Mesenchymal stem cell (in vitro differentiated cells and primary cell): ENCODE measurements at regions not wholly inside any gene's neighbourhood (a gene's known extent, or its start where the extent isn't known, plus 50 kb on each side); places are given as distances from the start of the nearest gene placed in this dataset.

ENCODE experiments used
- DNase-seq: peaks from one replicate; pipeline ENCODE4 v3.0.0-alpha.2; 2013
- H2AFZ ChIP-seq: one replicate; pipeline ENCODE4 v1.6.1; 2013; ENCODE audit warnings: low read depth, mild to moderate bottlenecking, control low read depth, inconsistent platforms, low read length, moderate library complexity
- H2AK5ac ChIP-seq: 2 replicates; pipeline ENCODE4 v1.6.1; 2013; ENCODE audit warnings: low read length, moderate library complexity, mild to moderate bottlenecking, inconsistent platforms; ENCODE audit not compliant: severe bottlenecking
- H2BK120ac ChIP-seq: one replicate; pipeline ENCODE4 v1.6.1; 2013; ENCODE audit warnings: low read depth, mild to moderate bottlenecking, inconsistent platforms, low read length, moderate library complexity
- H2BK12ac ChIP-seq, 2 experiments: one replicate each; pipeline ENCODE4 v1.6.1; 2013; ENCODE audit warnings: inconsistent platforms in 2 of 2, low read length in 2 of 2, mild to moderate bottlenecking in 2 of 2, moderate library complexity in 2 of 2, control low read depth in 1 of 2
- H2BK15ac ChIP-seq: one replicate; pipeline ENCODE4 v1.6.1; 2013; ENCODE audit warnings: mild to moderate bottlenecking, low read depth, inconsistent platforms; ENCODE audit not compliant: poor library complexity, severe bottlenecking
- H2BK5ac ChIP-seq: 2 replicates; pipeline ENCODE4 v1.6.1; 2013; ENCODE audit warnings: low read depth, mild to moderate bottlenecking, low read length, control low read depth, inconsistent platforms; ENCODE audit not compliant: poor library complexity, severe bottlenecking
- H3K14ac ChIP-seq, 2 experiments: one replicate each; pipeline ENCODE4 v1.6.1; 2013; ENCODE audit warnings: inconsistent platforms in 2 of 2, low read length in 2 of 2, control low read depth in 1 of 2, mild to moderate bottlenecking in 1 of 2, moderate library complexity in 1 of 2
- H3K18ac ChIP-seq, 2 experiments: one replicate each; pipeline ENCODE4 v1.6.1; 2013; ENCODE audit warnings: inconsistent platforms in 2 of 2, low read length in 2 of 2, control low read depth in 1 of 2, low read depth in 1 of 2, mild to moderate bottlenecking in 1 of 2
- H3K23ac ChIP-seq, 2 experiments: one replicate each; pipeline ENCODE4 v1.6.1; 2013; ENCODE audit warnings: inconsistent platforms in 2 of 2, low read length in 2 of 2, mild to moderate bottlenecking in 2 of 2, moderate library complexity in 2 of 2, control low read depth in 1 of 2
- H3K27ac ChIP-seq: 2 replicates; pipeline ENCODE4 v1.5.1; 2013; ENCODE audit warnings: mild to moderate bottlenecking, moderate library complexity, low read length, control low read depth, inconsistent platforms; ENCODE audit not compliant: poor library complexity, severe bottlenecking
- H3K27me3 ChIP-seq, 2 experiments: 2 replicates each; pipeline versions ENCODE4 v1.6.1 to v1.7.0; 2013; ENCODE audit warnings: low read length in 2 of 2, mild to moderate bottlenecking in 2 of 2, moderate library complexity in 2 of 2, control low read depth in 1 of 2, inconsistent platforms in 1 of 2; ENCODE audit not compliant: control insufficient read depth in 1 of 2, insufficient read depth in 1 of 2
- H3K36me3 ChIP-seq, 2 experiments: 2 replicates each; pipeline versions ENCODE4 v1.6.1 to v1.7.0; 2013; ENCODE audit warnings: low read length in 2 of 2, control low read depth in 1 of 2, inconsistent platforms in 1 of 2, low read depth in 1 of 2, mild to moderate bottlenecking in 1 of 2; ENCODE audit not compliant: insufficient read depth in 2 of 2, control insufficient read depth in 1 of 2
- H3K4ac ChIP-seq, 2 experiments: one replicate each; pipeline ENCODE4 v1.6.1; 2013; ENCODE audit warnings: inconsistent platforms in 2 of 2, low read length in 2 of 2, mild to moderate bottlenecking in 2 of 2, moderate library complexity in 2 of 2, control low read depth in 1 of 2, low read depth in 1 of 2
- H3K4me1 ChIP-seq: 2 replicates; pipeline ENCODE4 v1.6.1; 2013; ENCODE audit warnings: low read depth, low read length, control low read depth; ENCODE audit not compliant: control insufficient read depth, insufficient read depth
- H3K4me2 ChIP-seq: 2 replicates; pipeline ENCODE4 v1.6.1; 2013; ENCODE audit warnings: low read length, mild to moderate bottlenecking, inconsistent platforms; ENCODE audit not compliant: poor library complexity, severe bottlenecking
- H3K4me3 ChIP-seq, 2 experiments: 2 replicates each; pipeline versions ENCODE4 v1.5.1 to v1.7.0; 2013; ENCODE audit warnings: low read length in 2 of 2, mild to moderate bottlenecking in 2 of 2, control low read depth in 1 of 2, low read depth in 1 of 2; ENCODE audit not compliant: insufficient read depth in 1 of 2
- H3K79me1 ChIP-seq: replicated peaks from 2 replicates; pipeline ENCODE4 v1.6.1; 2013; ENCODE audit warnings: mild to moderate bottlenecking, control low read depth, low read length, inconsistent platforms; ENCODE audit not compliant: poor library complexity, severe bottlenecking
- H3K9ac ChIP-seq: 2 replicates; pipeline ENCODE4 v1.7.0; 2013; ENCODE audit warnings: mild to moderate bottlenecking, low read length, moderate library complexity
- H3K9me3 ChIP-seq: 2 replicates; pipeline ENCODE4 v1.7.0; 2013; ENCODE audit warnings: mild to moderate bottlenecking, low read length; ENCODE audit not compliant: control insufficient read depth
- H4K8ac ChIP-seq: one replicate; pipeline ENCODE4 v1.6.1; 2013; ENCODE audit warnings: inconsistent platforms, mild to moderate bottlenecking, low read length, moderate library complexity
- H4K91ac ChIP-seq: one replicate; pipeline ENCODE4 v1.6.1; 2013; ENCODE audit warnings: mild to moderate bottlenecking, low read length, inconsistent platforms
- WGBS: methylation state at CpG from one replicate; pipeline ENCODE4 v1.1.7; 2013; ENCODE audit warnings: mixed read lengths; 5-methylcytosine and 5-hydroxymethylcytosine counted together

DNA sequence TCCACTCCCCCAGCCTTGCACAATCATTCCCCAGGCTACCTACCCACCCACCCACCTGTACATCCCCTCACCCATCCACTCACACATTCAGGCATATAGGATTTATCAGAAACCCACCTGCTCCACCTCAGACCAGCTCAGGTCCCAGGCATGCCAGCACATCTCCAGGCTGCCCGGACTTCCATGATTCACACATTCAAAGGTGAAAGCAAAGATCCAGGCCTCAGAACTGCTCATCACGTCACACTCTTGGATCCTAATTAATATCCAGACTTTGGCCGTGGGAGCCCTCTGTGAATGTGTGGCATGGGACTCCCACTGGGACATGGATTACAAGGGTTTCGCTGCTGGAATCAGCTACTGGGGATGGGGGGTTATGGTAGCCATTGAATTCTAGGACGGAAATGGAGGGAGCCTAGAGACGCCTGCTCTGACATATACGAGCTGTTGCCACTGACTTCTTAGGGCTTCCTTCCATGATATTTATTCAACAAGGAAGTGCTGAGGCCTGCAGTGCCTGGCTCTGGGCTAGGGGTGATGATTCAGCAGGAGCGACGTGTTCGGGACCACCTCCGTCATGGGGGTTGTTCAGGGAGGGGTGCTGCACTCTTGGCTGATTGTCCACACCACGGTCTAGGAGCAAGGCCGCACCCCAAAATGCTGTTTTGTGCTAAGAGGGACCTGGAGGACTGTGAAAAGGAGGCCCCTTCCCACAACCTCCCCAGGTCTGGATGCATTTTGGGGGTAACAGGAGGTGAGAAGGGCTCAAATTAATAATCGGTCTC, 56.9 kb upstream of the ADRA2C start:
- no peak overlapping the region for H2BK5ac ChIP-seq
- H2AFZ ChIP-seq, result no peak overlapping the region
- H3K18ac ChIP-seq, result no peak overlapping the region
- H3K79me1 ChIP-seq, result no peaks in the 10 kb centered on the region
- no peak overlapping the region for H3K4ac ChIP-seq
- H3K4me3 ChIP-seq, result no peak overlapping the region
- no peak overlapping the region for H3K23ac ChIP-seq
- no peak overlapping the region for H3K9ac ChIP-seq
- peaks cover 23% of the 10 kb centered on the region for H3K4me1 ChIP-seq
- no peak overlapping the region for H3K14ac ChIP-seq
- H3K4me2 ChIP-seq, result no peak overlapping the region
- H2AK5ac ChIP-seq, result no peak overlapping the region
- no peak overlapping the region for H2BK120ac ChIP-seq
- DNase-seq, result no peak
- H3K9me3 ChIP-seq, result no peaks in the 10 kb centered on the region
- no peaks in the 10 kb centered on the region for H3K36me3 ChIP-seq
- WGBS, result 89% methylated on average over 13 of the region's 14 CpGs
- peaks cover 13 to 73% of the 10 kb centered on the region in 2 experiments for H3K27me3 ChIP-seq
- H4K91ac ChIP-seq, result no peak overlapping the region
- H2BK12ac ChIP-seq, result no peak overlapping the region
- no peak overlapping the region for H4K8ac ChIP-seq
- no peak overlapping the region for H2BK15ac ChIP-seq
- H3K27ac ChIP-seq, result no peak overlapping the region

DNA sequence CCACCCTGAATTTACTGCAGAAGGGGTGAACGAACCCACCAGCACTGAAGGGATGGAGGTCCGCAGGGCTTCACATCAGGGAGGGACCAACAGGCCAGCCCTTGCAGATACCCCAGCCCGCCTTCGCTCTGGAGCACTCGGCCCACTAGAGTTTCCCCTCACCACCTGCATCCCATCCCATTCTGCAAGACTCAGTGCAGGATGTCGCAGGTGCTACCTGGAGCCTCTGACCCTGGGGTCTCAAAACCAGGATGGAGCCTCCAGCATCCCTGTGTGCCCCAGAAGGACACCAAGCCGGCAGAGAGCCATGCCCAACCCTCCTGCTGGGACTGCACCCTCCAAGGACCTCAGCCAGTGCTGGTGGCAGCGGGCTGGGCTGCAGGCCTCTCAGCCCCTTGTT, 57.6 kb upstream of the ADRA2C start:
- H3K9me3 ChIP-seq, result no peaks in the 10 kb centered on the region
- peaks cover 23% of the 10 kb centered on the region for H3K4me1 ChIP-seq
- H3K27me3 ChIP-seq, result peaks cover 19 to 73% of the 10 kb centered on the region in 2 experiments
- H3K4me2 ChIP-seq, result no peak overlapping the region
- H4K8ac ChIP-seq, result no peak overlapping the region
- no peak overlapping the region for H4K91ac ChIP-seq
- DNase-seq, result no peak
- H2BK120ac ChIP-seq, result no peak overlapping the region
- H3K14ac ChIP-seq, result no peak overlapping the region
- no peak overlapping the region for H3K4ac ChIP-seq
- H3K18ac ChIP-seq, result no peak overlapping the region
- WGBS, result 84% methylated on average over 8 of the region's 8 CpGs
- no peak overlapping the region for H2BK5ac ChIP-seq
- H3K23ac ChIP-seq, result no peak overlapping the region
- H2BK15ac ChIP-seq, result no peak overlapping the region
- H3K79me1 ChIP-seq, result no peaks in the 10 kb centered on the region
- H3K4me3 ChIP-seq, result no peak overlapping the region
- no peak overlapping the region for H2AFZ ChIP-seq
- H2AK5ac ChIP-seq, result no peak overlapping the region
- H3K9ac ChIP-seq, result no peak overlapping the region
- H3K27ac ChIP-seq, result no peak overlapping the region
- H2BK12ac ChIP-seq, result no peak overlapping the region
- no peaks in the 10 kb centered on the region for H3K36me3 ChIP-seq

DNA sequence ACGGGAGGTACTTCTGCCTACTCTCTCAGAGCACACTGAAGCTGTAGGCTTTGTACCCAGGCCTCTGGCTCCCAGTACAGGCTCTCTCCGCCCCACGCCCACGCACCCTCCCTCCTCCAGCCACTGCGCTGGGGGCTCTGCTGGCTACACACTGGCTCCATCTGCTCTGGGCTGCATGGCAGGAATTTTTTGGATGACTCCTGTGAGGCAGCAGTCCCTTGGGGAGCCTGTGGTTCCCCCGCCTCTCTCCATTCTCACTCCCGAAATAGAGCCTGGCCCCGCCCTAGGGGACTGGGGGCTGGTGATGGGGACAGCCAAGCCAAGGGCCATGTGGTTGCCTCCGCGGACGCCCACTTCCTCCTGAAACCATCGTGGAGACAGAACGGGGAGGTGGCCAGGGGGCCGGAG, 58.1 kb upstream of the ADRA2C start:
- Histone ChIP-seq H3K18ac (no peak overlapping the region), H3K36me3 (no peaks in the 10 kb centered on the region), H3K9ac (no peak overlapping the region), H4K8ac (no peak overlapping the region), H3K14ac (no peak overlapping the region), H4K91ac (no peak overlapping the region), H3K23ac (no peak overlapping the region), H3K4me3 (no peak overlapping the region), H3K79me1 (no peaks in the 10 kb centered on the region), H3K9me3 (no peaks in the 10 kb centered on the region), H2BK15ac (no peak overlapping the region), H2BK5ac (no peak overlapping the region), H2BK120ac (no peak overlapping the region), H2BK12ac (no peak overlapping the region), H3K4me2 (no peak overlapping the region), H3K4me1 (peaks cover 23% of the 10 kb centered on the region), H3K27me3 (peaks cover 24 to 73% of the 10 kb centered on the region in 2 experiments), H3K27ac (no peak overlapping the region), H3K4ac (no peak overlapping the region), H2AK5ac (no peak overlapping the region), H2AFZ (no peak overlapping the region)
- DNase-seq, result no peak
- WGBS, result 78% methylated on average over 14 of the region's 14 CpGs

DNA sequence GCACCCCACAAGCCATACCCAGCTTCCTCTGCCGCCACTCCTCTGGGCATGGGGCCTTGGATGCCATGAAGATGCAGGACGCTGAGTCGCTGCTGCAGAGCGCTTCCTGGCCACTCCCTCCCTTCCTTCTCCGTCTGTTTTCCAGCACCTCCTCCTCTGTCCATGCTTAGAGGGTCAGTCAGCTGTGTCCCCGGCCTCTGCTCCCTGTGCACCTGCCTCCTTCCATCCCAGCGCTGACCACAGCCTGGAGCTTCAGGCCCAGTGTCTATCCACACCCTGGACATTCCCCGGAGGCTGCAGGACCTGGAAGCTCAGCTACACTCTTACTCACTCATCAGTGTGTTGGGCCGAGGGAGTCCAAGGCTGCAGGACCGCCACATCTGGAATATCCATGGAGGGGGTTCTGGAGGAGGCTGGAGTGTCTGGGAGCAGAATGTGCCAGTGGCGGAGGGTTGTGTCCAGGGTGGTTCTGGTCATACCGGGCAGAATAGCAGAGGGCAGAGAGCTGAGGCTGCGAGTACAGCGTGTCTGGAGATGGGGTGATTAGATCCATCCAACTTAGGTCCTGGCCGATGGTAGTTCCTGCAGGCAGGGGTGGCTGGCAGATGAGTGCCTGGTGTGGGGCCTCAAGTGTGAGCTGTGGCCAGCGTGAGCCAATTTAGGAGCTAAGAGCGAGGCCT, 58.6 kb upstream of the ADRA2C start:
- Histone ChIP-seq H3K23ac (no peak overlapping the region), H3K9me3 (no peaks in the 10 kb centered on the region), H4K8ac (no peak overlapping the region), H3K4me1 (peaks cover 23% of the 10 kb centered on the region), H3K9ac (no peak overlapping the region), H2BK120ac (no peak overlapping the region), H3K4ac (no peak overlapping the region), H2BK15ac (no peak overlapping the region), H2AFZ (no peak overlapping the region), H3K14ac (no peak overlapping the region), H3K4me3 (no peak overlapping the region), H2AK5ac (no peak overlapping the region), H3K27me3 (peaks cover 29 to 76% of the 10 kb centered on the region in 2 experiments), H4K91ac (no peak overlapping the region), H3K18ac (no peak overlapping the region), H3K27ac (no peak overlapping the region), H2BK12ac (no peak overlapping the region), H3K4me2 (no peak overlapping the region), H2BK5ac (no peak overlapping the region), H3K79me1 (no peaks in the 10 kb centered on the region), H3K36me3 (no peaks in the 10 kb centered on the region)
- no peak for DNase-seq
- 84% methylated on average over 17 of the region's 17 CpGs for WGBS
